Fibroblast of skin of scalp (primary cell): ENCODE measurements at regions not wholly inside any gene's neighbourhood (a gene's known extent, or its start where the extent isn't known, plus 50 kb on each side); places are given as distances from the start of the nearest gene placed in this dataset.

ENCODE experiments used
- DNase-seq: peaks from one replicate; pipeline ENCODE4 v3.0.0-alpha.2; 2013

DNA sequence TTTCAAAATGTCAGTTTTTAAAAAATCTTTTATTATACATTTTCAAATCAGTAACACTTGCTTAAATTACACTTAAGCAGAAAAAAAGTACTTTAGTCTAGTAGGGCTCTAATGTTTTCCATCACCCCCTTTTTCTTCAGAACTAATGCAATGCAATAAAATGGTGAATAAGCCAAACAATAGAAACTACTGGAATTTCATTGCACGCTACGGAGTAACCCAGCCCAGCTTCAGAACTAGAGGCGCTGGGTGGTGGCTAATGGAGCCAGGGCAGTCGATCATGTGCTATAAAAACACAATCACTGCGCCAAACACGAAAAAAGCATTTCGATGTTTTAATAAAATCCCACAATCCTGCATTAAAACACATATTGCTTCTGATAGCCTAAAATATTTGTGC is 59.9 kb upstream of the ODAD2 start:
- no peak for DNase-seq

DNA sequence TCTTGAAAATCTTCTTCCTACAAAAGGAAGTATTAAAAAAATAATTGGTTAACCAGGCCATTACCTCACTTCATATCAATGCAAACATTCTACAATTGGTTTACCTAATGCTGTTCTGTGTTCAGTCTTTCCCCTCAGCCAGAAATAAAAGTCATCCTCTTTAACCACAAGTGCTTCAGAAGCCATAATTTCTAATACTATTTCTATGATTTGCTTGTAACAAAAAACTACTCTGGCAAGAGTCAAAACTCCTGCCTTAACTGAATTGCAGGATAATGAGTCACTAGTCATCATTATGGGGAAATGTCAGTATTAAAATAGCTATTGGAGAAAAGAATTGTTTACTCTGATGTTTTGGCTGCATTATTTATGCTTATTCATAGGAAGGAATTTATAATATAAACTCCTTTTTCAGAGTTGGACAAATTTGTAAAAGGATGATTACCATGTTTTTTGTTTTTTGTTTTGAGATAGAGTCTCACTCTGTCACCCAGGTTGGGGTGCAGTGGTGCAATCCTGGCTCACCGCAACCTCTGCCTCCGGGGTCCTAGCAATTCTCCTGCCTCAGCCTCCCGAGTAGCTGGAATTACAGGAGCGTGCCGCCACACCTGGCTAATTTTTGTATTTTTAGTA is 55.5 kb upstream of the ODAD2 start:
- DNase-seq, result peak; percentile 89

DNA sequence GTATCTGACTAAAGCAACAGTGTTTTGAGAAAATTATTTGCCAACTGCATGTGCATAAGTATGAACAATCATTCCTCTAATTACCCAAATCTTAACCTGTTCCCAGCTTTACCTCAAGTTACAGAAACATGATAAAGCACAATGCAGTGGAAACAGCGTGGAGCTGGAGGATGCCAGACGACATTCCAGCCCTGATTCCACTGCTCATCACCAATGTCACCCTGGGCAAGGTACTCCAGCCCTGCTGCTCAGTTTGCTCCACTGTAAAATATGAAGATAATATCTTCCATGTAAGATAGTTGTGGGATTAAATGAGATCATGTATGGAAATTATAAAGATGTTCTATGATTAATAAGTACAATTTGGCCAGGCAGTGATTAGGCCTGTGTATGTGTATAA is 50.4 kb upstream of the ODAD2 start:
- no peak for DNase-seq
